ENCODE measurements at regions not wholly inside any gene's neighbourhood (a gene's known extent, or its start where the extent isn't known, plus 50 kb on each side); places are given as distances from the start of the nearest gene placed in this dataset.
"Not testable (repeated sequence)": the region's sequence is repeated elsewhere in the genome, so short reads cannot be mapped to it uniquely, and the experiment has no call there.

DNA sequence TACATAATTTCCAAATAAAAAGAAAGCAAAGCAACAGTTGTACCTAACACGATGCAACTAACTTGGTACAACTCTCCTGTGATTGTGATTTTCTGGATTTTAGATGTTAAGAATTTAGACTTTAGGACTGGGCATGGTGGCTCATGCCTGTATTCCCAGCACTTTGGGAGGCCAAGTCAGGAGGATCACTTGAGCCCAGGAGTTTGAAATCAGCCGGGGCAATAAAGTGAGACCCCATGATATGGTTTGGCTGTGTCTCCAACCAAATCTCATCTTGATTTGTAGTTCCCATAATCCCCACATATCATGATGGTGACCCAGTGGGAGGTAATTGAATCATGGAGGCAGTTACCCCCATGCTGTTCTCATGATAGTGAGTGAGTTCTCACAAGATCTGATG lies 5285.6 kb upstream of the TPTE start:
- WGBS, 2 experiments (ENCODE audit: extremely low coverage in 1 of 2, insufficient coverage in 1 of 2, insufficient read length in 1 of 2, insufficient replicate concordance in 2 of 2, low coverage in 1 of 2, low lambda C conversion rate in 2 of 2, missing lambda C conversion rate in 1 of 2) = 80% methylated on average over 2 of the region's 2 CpGs; no CpG with 5 or more reads in 1 of the 2 experiments
- H2BK15ac ChIP-seq (ENCODE audit: low read length); H2BK5ac ChIP-seq (ENCODE audit: low read depth, low read length); H3K4ac ChIP-seq (replicated peaks; ENCODE audit: insufficient read length, low read depth, low read length); H2AK5ac ChIP-seq (ENCODE audit: low read depth, low read length); CTCF ChIA-PET (ENCODE audit: partially characterized antibody); H3K27me3 ChIP-seq (replicated peaks in 1 of 4; ENCODE audit: control insufficient read depth in 3 of 4, extremely low read depth in 1 of 4, insufficient read depth in 3 of 4, low read length in 3 of 4); H2AFZ ChIP-seq (ENCODE audit: low read length); H3K4me1 ChIP-seq (replicated peaks in 1 of 4; ENCODE audit: control insufficient read depth in 3 of 4, insufficient read depth in 4 of 4, low read length in 3 of 4); H3K79me2 ChIP-seq (ENCODE audit: control insufficient read depth in 1 of 2, insufficient read depth in 2 of 2, low read length in 2 of 2); H2BK120ac ChIP-seq (replicated peaks; ENCODE audit: low read depth, low read length); FAIRE-seq; H3K23me2 ChIP-seq (ENCODE audit: low read depth, low read length); H3K79me1 ChIP-seq (ENCODE audit: low read depth, low read length); H2BK12ac ChIP-seq (ENCODE audit: low read depth, low read length); H4K8ac ChIP-seq (ENCODE audit: extremely low read depth, insufficient read depth, low read length); H4K91ac ChIP-seq (replicated peaks; ENCODE audit: insufficient read length, low read length); DNase-seq (ENCODE audit: low read depth in 1 of 2, low spot score in 2 of 2); H3K23ac ChIP-seq (ENCODE audit: insufficient read length); H3K9ac ChIP-seq (replicated peaks in 1 of 4; ENCODE audit: extremely low read depth in 1 of 4, low read depth in 3 of 4, low read length in 3 of 4); H3K27ac ChIP-seq (ENCODE audit: low read depth, low read length); H3K4me3 ChIP-seq (ENCODE audit: extremely low read depth in 1 of 4, insufficient read depth in 2 of 4, low read depth in 3 of 4, low read length in 4 of 4); H3K18ac ChIP-seq (ENCODE audit: extremely low read depth, low read length); H4K20me1 ChIP-seq (replicated peaks in 1 of 2; ENCODE audit: control insufficient read depth in 1 of 2, insufficient read depth in 2 of 2, low read length in 2 of 2); H3K56ac ChIP-seq (replicated peaks; ENCODE audit: insufficient read length, low read depth, low read length); H4K5ac ChIP-seq (ENCODE audit: insufficient read length, low read depth, low read length); H2BK20ac ChIP-seq (ENCODE audit: low read length); POLR2A ChIA-PET (ENCODE audit: partially characterized antibody); H3K14ac ChIP-seq (ENCODE audit: insufficient read length); H3K36me3 ChIP-seq (ENCODE audit: control insufficient read depth in 2 of 4, insufficient read depth in 4 of 4, low read length in 3 of 4); H3K4me2 ChIP-seq (ENCODE audit: insufficient read depth in 1 of 2, low read depth in 2 of 2, low read length in 2 of 2): not testable (repeated sequence)
- peaks cover 52 to 64% of the 10 kb centered on the region in 2 experiments for H3K9me3 ChIP-seq (ENCODE audit: insufficient read depth in 2 of 2, low read depth in 1 of 2, low read length in 1 of 2)

DNA sequence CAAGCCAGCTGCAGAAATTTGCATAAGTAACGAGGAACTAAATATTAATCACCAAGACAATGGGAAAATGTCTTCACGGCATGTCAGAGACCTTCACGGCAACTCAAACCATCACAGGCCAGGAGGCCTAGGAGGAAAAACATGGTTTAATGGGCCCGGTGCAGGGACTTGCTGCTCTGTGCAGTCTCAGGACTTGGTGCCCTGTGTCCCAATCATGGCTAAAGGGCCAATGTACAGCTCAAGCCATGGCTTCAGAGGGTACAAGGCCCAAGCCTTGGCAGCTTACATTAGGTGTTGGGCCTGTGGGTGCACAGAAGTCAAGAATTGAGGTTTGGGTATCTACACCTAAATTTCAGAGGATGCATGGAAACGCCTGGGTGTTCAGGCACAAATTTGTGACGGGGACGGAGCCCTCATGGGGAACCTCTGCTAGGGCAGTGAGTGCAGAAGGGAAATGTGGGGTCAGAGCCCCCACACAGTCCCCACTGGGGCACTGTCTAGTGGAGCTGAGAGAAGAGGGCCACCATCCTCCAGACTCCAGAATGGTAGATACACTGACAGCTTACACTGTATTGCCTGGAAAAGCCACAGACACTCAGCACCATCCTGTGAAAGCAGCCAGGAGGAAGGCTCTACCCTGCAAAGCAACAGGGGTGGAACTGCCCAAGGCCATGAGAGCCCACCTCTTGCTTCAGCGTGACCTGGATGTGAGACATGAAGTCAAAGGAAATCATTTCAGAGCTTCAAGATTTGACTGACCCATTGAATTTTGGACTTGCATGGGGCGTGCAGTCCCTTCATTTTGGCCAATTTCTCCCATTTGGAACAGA lies 5284.3 kb upstream of the TPTE start:
- 73% methylated on average over 8 of the region's 9 CpGs; no CpG with 5 or more reads in 1 of the 2 experiments for WGBS, 2 experiments (ENCODE audit: extremely low coverage in 1 of 2, insufficient coverage in 1 of 2, insufficient read length in 1 of 2, insufficient replicate concordance in 2 of 2, low coverage in 1 of 2, low lambda C conversion rate in 2 of 2, missing lambda C conversion rate in 1 of 2)

More for the DNA sequence above, 5284.3 kb upstream of the TPTE start:
- H2BK5ac ChIP-seq (ENCODE audit: low read depth, low read length); H2AK5ac ChIP-seq (ENCODE audit: low read depth, low read length); POLR2A ChIA-PET (ENCODE audit: partially characterized antibody); H3K4me2 ChIP-seq (ENCODE audit: insufficient read depth in 1 of 2, low read depth in 2 of 2, low read length in 2 of 2); H3K23ac ChIP-seq (ENCODE audit: insufficient read length); H2BK12ac ChIP-seq (ENCODE audit: low read depth, low read length); H3K27me3 ChIP-seq (replicated peaks in 1 of 4; ENCODE audit: control insufficient read depth in 3 of 4, extremely low read depth in 1 of 4, insufficient read depth in 3 of 4, low read length in 3 of 4); H3K79me2 ChIP-seq (ENCODE audit: control insufficient read depth in 1 of 2, insufficient read depth in 2 of 2, low read length in 2 of 2); H3K4ac ChIP-seq (replicated peaks; ENCODE audit: insufficient read length, low read depth, low read length); H3K18ac ChIP-seq (ENCODE audit: extremely low read depth, low read length); H3K36me3 ChIP-seq (ENCODE audit: control insufficient read depth in 2 of 4, insufficient read depth in 4 of 4, low read length in 3 of 4); H3K14ac ChIP-seq (ENCODE audit: insufficient read length); H4K20me1 ChIP-seq (replicated peaks in 1 of 2; ENCODE audit: control insufficient read depth in 1 of 2, insufficient read depth in 2 of 2, low read length in 2 of 2); CTCF ChIA-PET (ENCODE audit: partially characterized antibody); H2BK120ac ChIP-seq (replicated peaks; ENCODE audit: low read depth, low read length); H2BK20ac ChIP-seq (ENCODE audit: low read length); H4K5ac ChIP-seq (ENCODE audit: insufficient read length, low read depth, low read length); H3K56ac ChIP-seq (replicated peaks; ENCODE audit: insufficient read length, low read depth, low read length); H2BK15ac ChIP-seq (ENCODE audit: low read length); H3K27ac ChIP-seq (ENCODE audit: low read depth, low read length); H3K4me3 ChIP-seq (ENCODE audit: extremely low read depth in 1 of 4, insufficient read depth in 2 of 4, low read depth in 3 of 4, low read length in 4 of 4); H3K79me1 ChIP-seq (ENCODE audit: low read depth, low read length); H4K91ac ChIP-seq (replicated peaks; ENCODE audit: insufficient read length, low read length); H3K9ac ChIP-seq (replicated peaks in 1 of 4; ENCODE audit: extremely low read depth in 1 of 4, low read depth in 3 of 4, low read length in 3 of 4); H2AFZ ChIP-seq (ENCODE audit: low read length); FAIRE-seq; DNase-seq (ENCODE audit: low read depth in 1 of 2, low spot score in 2 of 2); H3K23me2 ChIP-seq (ENCODE audit: low read depth, low read length); H4K8ac ChIP-seq (ENCODE audit: extremely low read depth, insufficient read depth, low read length); H3K4me1 ChIP-seq (replicated peaks in 1 of 4; ENCODE audit: control insufficient read depth in 3 of 4, insufficient read depth in 4 of 4, low read length in 3 of 4): not testable (repeated sequence)
- peaks cover 48 to 59% of the 10 kb centered on the region in 2 experiments for H3K9me3 ChIP-seq (ENCODE audit: insufficient read depth in 2 of 2, low read depth in 1 of 2, low read length in 1 of 2)

Measured in H1 (cell line).